ENCODE measurements at regions not wholly inside any gene's neighbourhood (a gene's known extent, or its start where the extent isn't known, plus 50 kb on each side); places are given as distances from the start of the nearest gene placed in this dataset.

- H3K9ac ChIP-seq (ENCODE audit: low read length) = no peak overlapping the region
- H3K23ac ChIP-seq (ENCODE audit: low read length in 2 of 2) = no peak overlapping the region
- no peak overlapping the region for H2AK5ac ChIP-seq (ENCODE audit: low read length, severe bottlenecking)
- WGBS = no CpG with 5 or more reads among the region's 1 CpG
- H2BK120ac ChIP-seq (ENCODE audit: low read depth, low read length) = no peak overlapping the region
- no peak overlapping the region for H4K8ac ChIP-seq (ENCODE audit: low read length)
- no peaks in the 10 kb centered on the region for H3K9me3 ChIP-seq (ENCODE audit: control insufficient read depth, low read length)
- H3K4me2 ChIP-seq (ENCODE audit: low read length, poor library complexity, severe bottlenecking) = no peak overlapping the region
- no peaks in the 10 kb centered on the region for H3K4me1 ChIP-seq (ENCODE audit: control insufficient read depth, insufficient read depth, low read depth, low read length)
- H3K79me1 ChIP-seq (replicated peaks; ENCODE audit: low read length, poor library complexity, severe bottlenecking) = no peaks in the 10 kb centered on the region
- no peak overlapping the region for H2AFZ ChIP-seq (ENCODE audit: low read depth, low read length)
- H2BK15ac ChIP-seq (ENCODE audit: low read depth, poor library complexity, severe bottlenecking) = no peak overlapping the region
- H3K4ac ChIP-seq (ENCODE audit: low read depth in 1 of 2, low read length in 2 of 2) = no peak overlapping the region
- peak; percentile 82 for DNase-seq
- no peak overlapping the region for H3K18ac ChIP-seq (ENCODE audit: low read depth in 1 of 2, low read length in 2 of 2)
- no peaks in the 10 kb centered on the region for H3K36me3 ChIP-seq (ENCODE audit: control insufficient read depth in 1 of 2, insufficient read depth in 2 of 2, low read depth in 1 of 2, low read length in 2 of 2)
- no peak overlapping the region for H3K14ac ChIP-seq (ENCODE audit: low read length in 2 of 2)
- no peak overlapping the region for H2BK12ac ChIP-seq (ENCODE audit: low read length in 2 of 2)
- no peak overlapping the region for H4K91ac ChIP-seq (ENCODE audit: low read length)
- H2BK5ac ChIP-seq (ENCODE audit: low read depth, low read length, poor library complexity, severe bottlenecking) = no peak overlapping the region
- H3K27ac ChIP-seq (ENCODE audit: low read length, poor library complexity, severe bottlenecking) = no peak overlapping the region
- no peaks in the 10 kb centered on the region for H3K27me3 ChIP-seq (ENCODE audit: control insufficient read depth in 1 of 2, insufficient read depth in 1 of 2, low read length in 2 of 2)
- no peak overlapping the region for H3K4me3 ChIP-seq (ENCODE audit: insufficient read depth in 1 of 2, low read depth in 1 of 2, low read length in 2 of 2)
Measured at GRCh38 chr12:60279221-60279620, 683.4 kb downstream of the SLC16A7 start.

GRCh38 chr12:60281522-60281921, 685.7 kb downstream of the SLC16A7 start:
- H3K9me3 ChIP-seq (ENCODE audit: control insufficient read depth, low read length) = no peaks in the 10 kb centered on the region
- H3K14ac ChIP-seq (ENCODE audit: low read length in 2 of 2) = peak overlapping the region in 1 of 2 experiments; percentile 93
- H3K27me3 ChIP-seq (ENCODE audit: control insufficient read depth in 1 of 2, insufficient read depth in 1 of 2, low read length in 2 of 2) = no peaks in the 10 kb centered on the region
- no peak overlapping the region for H2BK120ac ChIP-seq (ENCODE audit: low read depth, low read length)
- H2BK12ac ChIP-seq (ENCODE audit: low read length in 2 of 2) = peak overlapping the region in 1 of 2 experiments; percentile 98
- H2BK5ac ChIP-seq (ENCODE audit: low read depth, low read length, poor library complexity, severe bottlenecking) = no peak overlapping the region
- no peak for DNase-seq
- H4K91ac ChIP-seq (ENCODE audit: low read length) = peak overlapping the region; percentile 18
- no peak overlapping the region for H2AFZ ChIP-seq (ENCODE audit: low read depth, low read length)
- no peaks in the 10 kb centered on the region for H3K79me1 ChIP-seq (replicated peaks; ENCODE audit: low read length, poor library complexity, severe bottlenecking)
- no peaks in the 10 kb centered on the region for H3K36me3 ChIP-seq (ENCODE audit: control insufficient read depth in 1 of 2, insufficient read depth in 2 of 2, low read depth in 1 of 2, low read length in 2 of 2)
- H3K18ac ChIP-seq (ENCODE audit: low read depth in 1 of 2, low read length in 2 of 2) = peak overlapping the region in 1 of 2 experiments; percentile 80
- peak overlapping the region in 1 of 2 experiments; percentile 6 for H3K4ac ChIP-seq (ENCODE audit: low read depth in 1 of 2, low read length in 2 of 2)
- H3K4me3 ChIP-seq (ENCODE audit: insufficient read depth in 1 of 2, low read depth in 1 of 2, low read length in 2 of 2) = no peak overlapping the region
- H3K9ac ChIP-seq (ENCODE audit: low read length) = no peak overlapping the region
- H3K4me2 ChIP-seq (ENCODE audit: low read length, poor library complexity, severe bottlenecking) = no peak overlapping the region
- H3K27ac ChIP-seq (ENCODE audit: low read length, poor library complexity, severe bottlenecking) = no peak overlapping the region
- H3K23ac ChIP-seq (ENCODE audit: low read length in 2 of 2) = no peak overlapping the region
- no peaks in the 10 kb centered on the region for H3K4me1 ChIP-seq (ENCODE audit: control insufficient read depth, insufficient read depth, low read depth, low read length)
- H2BK15ac ChIP-seq (ENCODE audit: low read depth, poor library complexity, severe bottlenecking) = no peak overlapping the region
- no peak overlapping the region for H4K8ac ChIP-seq (ENCODE audit: low read length)
- H2AK5ac ChIP-seq (ENCODE audit: low read length, severe bottlenecking) = no peak overlapping the region
- 93% methylated on average over 8 of the region's 8 CpGs for WGBS

GRCh38 chr12:60290532-60290931, 694.7 kb downstream of the SLC16A7 start:
- Histone ChIP-seq H2BK12ac (ENCODE audit: low read length in 2 of 2) (no peak overlapping the region), H2BK15ac (ENCODE audit: low read depth, poor library complexity, severe bottlenecking) (no peak overlapping the region), H2AFZ (ENCODE audit: low read depth, low read length) (peak overlapping the region; percentile 14), H3K14ac (ENCODE audit: low read length in 2 of 2) (no peak overlapping the region), H3K9ac (ENCODE audit: low read length) (no peak overlapping the region), H3K18ac (ENCODE audit: low read depth in 1 of 2, low read length in 2 of 2) (peak overlapping the region in 1 of 2 experiments; percentile 24), H3K23ac (ENCODE audit: low read length in 2 of 2) (no peak overlapping the region), H3K36me3 (ENCODE audit: control insufficient read depth in 1 of 2, insufficient read depth in 2 of 2, low read depth in 1 of 2, low read length in 2 of 2) (no peaks in the 10 kb centered on the region), H3K4me3 (ENCODE audit: insufficient read depth in 1 of 2, low read depth in 1 of 2, low read length in 2 of 2) (no peak overlapping the region), H3K27me3 (ENCODE audit: control insufficient read depth in 1 of 2, insufficient read depth in 1 of 2, low read length in 2 of 2) (no peaks in the 10 kb centered on the region), H2BK5ac (ENCODE audit: low read depth, low read length, poor library complexity, severe bottlenecking) (no peak overlapping the region), H2AK5ac (ENCODE audit: low read length, severe bottlenecking) (no peak overlapping the region), H4K8ac (ENCODE audit: low read length) (no peak overlapping the region), H3K9me3 (ENCODE audit: control insufficient read depth, low read length) (peaks cover 37% of the 10 kb centered on the region), H3K4me1 (ENCODE audit: control insufficient read depth, insufficient read depth, low read depth, low read length) (no peaks in the 10 kb centered on the region), H3K79me1 (replicated peaks; ENCODE audit: low read length, poor library complexity, severe bottlenecking) (no peaks in the 10 kb centered on the region), H4K91ac (ENCODE audit: low read length) (no peak overlapping the region), H3K4ac (ENCODE audit: low read depth in 1 of 2, low read length in 2 of 2) (no peak overlapping the region), H3K27ac (ENCODE audit: low read length, poor library complexity, severe bottlenecking) (no peak overlapping the region), H2BK120ac (ENCODE audit: low read depth, low read length) (no peak overlapping the region), H3K4me2 (ENCODE audit: low read length, poor library complexity, severe bottlenecking) (no peak overlapping the region)
- WGBS = 78% methylated on average over 1 of the region's 1 CpG
- no peak for DNase-seq

GRCh38 chr12:60308366-60308991, 712.6 kb downstream of the SLC16A7 start:
- H3K4me1 ChIP-seq (ENCODE audit: control insufficient read depth, insufficient read depth, low read depth, low read length) = no peaks in the 10 kb centered on the region
- no peak overlapping the region for H3K4me2 ChIP-seq (ENCODE audit: low read length, poor library complexity, severe bottlenecking)
- H4K91ac ChIP-seq (ENCODE audit: low read length) = no peak overlapping the region
- no peak overlapping the region for H3K4me3 ChIP-seq (ENCODE audit: insufficient read depth in 1 of 2, low read depth in 1 of 2, low read length in 2 of 2)
- H2BK5ac ChIP-seq (ENCODE audit: low read depth, low read length, poor library complexity, severe bottlenecking) = no peak overlapping the region
- H3K79me1 ChIP-seq (replicated peaks; ENCODE audit: low read length, poor library complexity, severe bottlenecking) = no peaks in the 10 kb centered on the region
- no peak overlapping the region for H2AFZ ChIP-seq (ENCODE audit: low read depth, low read length)
- H3K9ac ChIP-seq (ENCODE audit: low read length) = no peak overlapping the region
- H3K23ac ChIP-seq (ENCODE audit: low read length in 2 of 2) = no peak overlapping the region
- H2BK12ac ChIP-seq (ENCODE audit: low read length in 2 of 2) = no peak overlapping the region
- no peak overlapping the region for H2AK5ac ChIP-seq (ENCODE audit: low read length, severe bottlenecking)
- no CpG with 5 or more reads among the region's 1 CpG for WGBS
- peak; percentile 6 for DNase-seq
- H3K9me3 ChIP-seq (ENCODE audit: control insufficient read depth, low read length) = no peaks in the 10 kb centered on the region
- H2BK15ac ChIP-seq (ENCODE audit: low read depth, poor library complexity, severe bottlenecking) = no peak overlapping the region
- no peak overlapping the region for H4K8ac ChIP-seq (ENCODE audit: low read length)
- no peaks in the 10 kb centered on the region for H3K27me3 ChIP-seq (ENCODE audit: control insufficient read depth in 1 of 2, insufficient read depth in 1 of 2, low read length in 2 of 2)
- no peaks in the 10 kb centered on the region for H3K36me3 ChIP-seq (ENCODE audit: control insufficient read depth in 1 of 2, insufficient read depth in 2 of 2, low read depth in 1 of 2, low read length in 2 of 2)
- H3K18ac ChIP-seq (ENCODE audit: low read depth in 1 of 2, low read length in 2 of 2) = no peak overlapping the region
- no peak overlapping the region for H2BK120ac ChIP-seq (ENCODE audit: low read depth, low read length)
- no peak overlapping the region for H3K27ac ChIP-seq (ENCODE audit: low read length, poor library complexity, severe bottlenecking)
- H3K14ac ChIP-seq (ENCODE audit: low read length in 2 of 2) = no peak overlapping the region
- H3K4ac ChIP-seq (ENCODE audit: low read depth in 1 of 2, low read length in 2 of 2) = peak overlapping the region in 1 of 2 experiments; percentile 26

All from mesenchymal stem cell (in vitro differentiated cells and primary cell).